ENCODE measurements at regions not wholly inside any gene's neighbourhood (a gene's known extent, or its start where the extent isn't known, plus 50 kb on each side); places are given as distances from the start of the nearest gene placed in this dataset.

DNA sequence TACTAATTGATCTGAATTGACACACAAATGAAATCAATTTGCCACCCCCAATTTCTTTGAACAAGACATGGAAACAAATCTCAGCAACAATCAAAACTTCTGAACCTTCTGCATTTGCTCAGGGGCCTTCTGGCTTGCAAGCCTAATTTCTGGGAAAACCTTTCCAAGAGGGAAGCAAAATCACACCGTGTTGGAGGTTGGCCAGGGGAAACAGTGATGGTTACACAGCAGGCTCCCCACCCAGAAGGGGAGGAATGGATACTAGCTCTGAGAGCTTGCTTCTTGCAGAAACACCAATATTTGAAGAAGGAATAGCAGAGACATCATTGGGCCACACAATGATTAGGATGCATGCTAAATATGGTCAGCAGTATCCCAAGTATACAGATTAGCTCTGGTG lies 488.6 kb upstream of the TRPC7 start:
- TF ChIP-seq, protein P1, sequence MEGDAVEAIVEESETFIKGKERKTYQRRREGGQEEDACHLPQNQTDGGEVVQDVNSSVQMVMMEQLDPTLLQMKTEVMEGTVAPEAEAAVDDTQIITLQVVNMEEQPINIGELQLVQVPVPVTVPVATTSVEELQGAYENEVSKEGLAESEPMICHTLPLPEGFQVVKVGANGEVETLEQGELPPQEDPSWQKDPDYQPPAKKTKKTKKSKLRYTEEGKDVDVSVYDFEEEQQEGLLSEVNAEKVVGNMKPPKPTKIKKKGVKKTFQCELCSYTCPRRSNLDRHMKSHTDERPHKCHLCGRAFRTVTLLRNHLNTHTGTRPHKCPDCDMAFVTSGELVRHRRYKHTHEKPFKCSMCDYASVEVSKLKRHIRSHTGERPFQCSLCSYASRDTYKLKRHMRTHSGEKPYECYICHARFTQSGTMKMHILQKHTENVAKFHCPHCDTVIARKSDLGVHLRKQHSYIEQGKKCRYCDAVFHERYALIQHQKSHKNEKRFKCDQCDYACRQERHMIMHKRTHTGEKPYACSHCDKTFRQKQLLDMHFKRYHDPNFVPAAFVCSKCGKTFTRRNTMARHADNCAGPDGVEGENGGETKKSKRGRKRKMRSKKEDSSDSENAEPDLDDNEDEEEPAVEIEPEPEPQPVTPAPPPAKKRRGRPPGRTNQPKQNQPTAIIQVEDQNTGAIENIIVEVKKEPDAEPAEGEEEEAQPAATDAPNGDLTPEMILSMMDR (conservative IDR thresholded peaks at IDR 0.05 in 1 of 2, IDR thresholded peaks at IDR 0.05 in 1 of 2; ENCODE audit: low read depth in 1 of 2, low read length in 2 of 2), result no peak
- no peak for TF ChIP-seq EZH2 (IDR thresholded peaks at IDR 0.05; ENCODE audit: low read length, missing control alignments)
